Iris pigment epithelial cell (primary cell): ENCODE measurements at regions not wholly inside any gene's neighbourhood (a gene's known extent, or its start where the extent isn't known, plus 50 kb on each side); places are given as distances from the start of the nearest gene placed in this dataset.
"Not testable (repeated sequence)": the region's sequence is repeated elsewhere in the genome, so short reads cannot be mapped to it uniquely, and the experiment has no call there.

Experiments used
- DNase-seq: peaks from one replicate; pipeline ENCODE4 v3.0.0-alpha.2; 2011; ENCODE audit warnings: low read depth

GRCh38 chr5:103908336-103909080, 345.9 kb upstream of the NUDT12 start:
- no peak for DNase-seq

- DNase-seq, result no peak
These were observed 344.4 kb upstream of the NUDT12 start for GRCh38 chr5:103907001-103907400.

GRCh38 chr5:103904651-103905050, 342.1 kb upstream of the NUDT12 start:
- no peak for DNase-seq

- no peak for DNase-seq
These were observed 340.3 kb upstream of the NUDT12 start for GRCh38 chr5:103902893-103903292.

- no peak for DNase-seq
These were observed 339.3 kb upstream of the NUDT12 start for GRCh38 chr5:103901885-103902284.

GRCh38 chr5:103896593-103896992, 334.0 kb upstream of the NUDT12 start:
- no peak for DNase-seq

- DNase-seq, result no peak
These were observed 333.1 kb upstream of the NUDT12 start for GRCh38 chr5:103895738-103896137.

- peak; percentile 3 for DNase-seq
These were observed 332.3 kb upstream of the NUDT12 start for GRCh38 chr5:103894882-103895281.

- DNase-seq, result no peak
These were observed 328.6 kb upstream of the NUDT12 start for GRCh38 chr5:103891151-103891550.

- DNase-seq, result no peak
These were observed 327.7 kb upstream of the NUDT12 start for GRCh38 chr5:103890313-103890712.

- DNase-seq, result no peak
These were observed 327.1 kb upstream of the NUDT12 start for GRCh38 chr5:103889500-103890209.

GRCh38 chr5:103886826-103887225, 324.2 kb upstream of the NUDT12 start:
- DNase-seq, result no peak

GRCh38 chr5:103883143-103883542, 320.6 kb upstream of the NUDT12 start:
- DNase-seq, result no peak

GRCh38 chr5:103881560-103881959, 319.0 kb upstream of the NUDT12 start:
- no peak for DNase-seq

- peak; percentile 17 for DNase-seq
These were observed 305.4 kb upstream of the NUDT12 start for GRCh38 chr5:103867857-103868598.

GRCh38 chr5:103866169-103866568, 303.6 kb upstream of the NUDT12 start:
- DNase-seq, result peak; percentile 45

GRCh38 chr5:103862398-103862797, 299.8 kb upstream of the NUDT12 start:
- DNase-seq, result peak; percentile 36

GRCh38 chr5:103860327-103860726, 297.7 kb upstream of the NUDT12 start:
- no peak for DNase-seq

- DNase-seq, result not testable (repeated sequence)
These were observed 295.8 kb upstream of the NUDT12 start for GRCh38 chr5:103858367-103858766.

GRCh38 chr5:103851091-103851490, 288.5 kb upstream of the NUDT12 start:
- no peak for DNase-seq

- DNase-seq, result peak; percentile 94
These were observed 287.3 kb upstream of the NUDT12 start for GRCh38 chr5:103849934-103850333.

- DNase-seq, result peak; percentile 54
These were observed 284.5 kb upstream of the NUDT12 start for GRCh38 chr5:103847060-103847459.

GRCh38 chr5:103842936-103843335, 280.3 kb upstream of the NUDT12 start:
- no peak for DNase-seq
